MM.1S (cell line): ENCODE measurements at regions not wholly inside any gene's neighbourhood (a gene's known extent, or its start where the extent isn't known, plus 50 kb on each side); places are given as distances from the start of the nearest gene placed in this dataset.

ENCODE experiments used
- CTCF ChIP-seq: fragments of 300-600 bp; sonication (generic); IDR thresholded peaks from 2 replicates; pipeline ENCODE4 v1.5.1; 2016; ENCODE audit warnings: antibody characterized with exemption, low read length, mixed read lengths
- EZH2phosphoT487 ChIP-seq: fragments of 300-600 bp; sonication (generic); IDR thresholded peaks from 2 replicates; pipeline ENCODE4 v1.6.1; 2018; ENCODE audit warnings: antibody characterized with exemption, low read length

GRCh38 chr16:52350031-52350642 lies 196.8 kb downstream of the TOX3 start:
- TF ChIP-seq CTCF (no peak), EZH2phosphoT487 (no peak)
